AG09319 (cell line): ENCODE measurements at regions not wholly inside any gene's neighbourhood (a gene's known extent, or its start where the extent isn't known, plus 50 kb on each side); places are given as distances from the start of the nearest gene placed in this dataset.

Experiments
- DNase-seq: peaks from one replicate; pipeline ENCODE4 v3.0.0-alpha.2; 2010; ENCODE audit warnings: low read depth; ENCODE audit errors: extremely low read depth
- CTCF ChIP-seq: IDR thresholded peaks from 2 replicates; pipeline ENCODE4 v1.5.1; 2011; ENCODE audit warnings: low read depth, mild to moderate bottlenecking, inconsistent platforms, low read length, moderate library complexity

GRCh38 chrX:138954976-138955375 is 243.5 kb upstream of the FGF13 start:
- DNase-seq: no peak
- TF ChIP-seq CTCF: no peak

- DNase-seq: no peak
Measured at GRCh38 chrX:138946926-138947325, 235.4 kb upstream of the FGF13 start.

DNA sequence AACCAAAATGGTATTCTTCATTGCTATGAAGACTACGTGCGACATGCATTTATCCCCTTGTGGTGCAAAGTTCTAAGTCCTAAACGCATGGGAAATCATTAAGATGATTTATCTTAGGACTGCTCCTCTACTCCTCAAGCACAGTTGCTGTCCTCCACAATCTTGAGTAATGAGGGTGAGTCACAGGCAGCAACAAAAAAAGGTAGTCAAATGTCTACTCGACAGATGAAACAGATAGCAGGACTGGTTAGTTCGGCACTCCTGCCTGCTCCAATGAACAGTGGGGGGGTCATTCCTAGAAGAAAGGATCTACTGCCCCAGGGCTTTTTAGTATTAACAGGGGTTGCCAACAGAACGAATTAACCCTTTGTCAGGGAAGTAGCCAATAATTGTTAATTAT is 233.7 kb upstream of the FGF13 start:
- no peak for TF ChIP-seq CTCF

More at GRCh38 chrX:138946926-138947325, 235.4 kb upstream of the FGF13 start:
- TF ChIP-seq CTCF: no peak

DNA sequence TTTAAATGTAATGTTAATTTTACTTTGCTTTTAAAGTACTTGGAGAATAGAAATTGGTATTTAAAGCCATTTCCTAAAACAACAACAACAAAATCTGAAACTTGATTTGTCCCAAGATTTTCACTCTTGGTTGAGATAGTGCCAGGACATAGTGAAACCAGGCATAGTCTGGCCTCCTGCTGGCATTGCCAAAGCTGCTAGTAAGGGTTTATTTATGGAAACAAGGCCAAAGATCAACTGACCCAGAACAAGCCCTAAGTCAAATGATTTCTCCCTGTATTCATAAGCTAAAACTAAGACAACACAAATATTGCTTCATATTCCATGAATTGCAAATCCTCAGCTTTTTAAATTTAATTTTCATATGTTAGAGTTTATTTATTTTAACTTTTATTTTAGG is 227.5 kb upstream of the FGF13 start:
- TF ChIP-seq CTCF: no peak
- DNase-seq: no peak

More for the DNA sequence above, 233.7 kb upstream of the FGF13 start:
- no peak for DNase-seq

- DNase-seq: no peak
- TF ChIP-seq CTCF: no peak
Measured at GRCh38 chrX:138938003-138938402, 226.5 kb upstream of the FGF13 start.

DNA sequence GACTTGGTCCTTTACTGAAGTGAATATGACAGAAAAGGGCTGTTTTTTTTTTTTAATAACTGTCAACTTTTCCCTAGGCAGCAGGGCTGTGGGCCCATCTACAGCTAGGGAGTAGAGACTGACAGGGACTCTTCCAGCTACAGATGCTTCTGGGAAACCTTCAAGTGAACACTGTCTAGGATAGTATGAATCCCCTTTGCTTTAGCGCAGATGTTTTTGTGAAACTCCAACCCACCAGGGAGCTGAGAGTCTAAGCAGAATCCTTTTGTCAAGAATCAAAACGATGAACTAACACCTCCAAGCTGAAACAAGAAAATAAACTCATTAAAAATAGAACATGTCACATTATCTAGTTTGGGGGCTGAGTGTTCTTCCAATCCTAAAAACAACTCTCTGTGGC is 219.7 kb upstream of the FGF13 start:
- DNase-seq: no peak
- no peak for TF ChIP-seq CTCF

- no peak for DNase-seq
- no peak for TF ChIP-seq CTCF
Measured at GRCh38 chrX:138930583-138930945, 219.0 kb upstream of the FGF13 start.
